Fibroblast of the aortic adventitia (primary cell): ENCODE measurements at regions not wholly inside any gene's neighbourhood (a gene's known extent, or its start where the extent isn't known, plus 50 kb on each side); places are given as distances from the start of the nearest gene placed in this dataset.

Experiments used
- DNase-seq: peaks from one replicate; pipeline ENCODE4 v3.0.0-alpha.2; 2010; ENCODE audit warnings: low read depth
- H3K4me3 ChIP-seq: 2 replicates; pipeline ENCODE4 v1.5.1; 2011; ENCODE audit warnings: low read depth, mild to moderate bottlenecking, control low read depth, low read length, moderate library complexity
- TF ChIP-seq, protein P1 (sequence below): IDR thresholded peaks from 2 replicates; pipeline ENCODE4 v1.5.1; 2011; ENCODE audit warnings: mild to moderate bottlenecking, low read length, control low read depth, inconsistent platforms; ENCODE audit not compliant: insufficient read depth

DNA sequence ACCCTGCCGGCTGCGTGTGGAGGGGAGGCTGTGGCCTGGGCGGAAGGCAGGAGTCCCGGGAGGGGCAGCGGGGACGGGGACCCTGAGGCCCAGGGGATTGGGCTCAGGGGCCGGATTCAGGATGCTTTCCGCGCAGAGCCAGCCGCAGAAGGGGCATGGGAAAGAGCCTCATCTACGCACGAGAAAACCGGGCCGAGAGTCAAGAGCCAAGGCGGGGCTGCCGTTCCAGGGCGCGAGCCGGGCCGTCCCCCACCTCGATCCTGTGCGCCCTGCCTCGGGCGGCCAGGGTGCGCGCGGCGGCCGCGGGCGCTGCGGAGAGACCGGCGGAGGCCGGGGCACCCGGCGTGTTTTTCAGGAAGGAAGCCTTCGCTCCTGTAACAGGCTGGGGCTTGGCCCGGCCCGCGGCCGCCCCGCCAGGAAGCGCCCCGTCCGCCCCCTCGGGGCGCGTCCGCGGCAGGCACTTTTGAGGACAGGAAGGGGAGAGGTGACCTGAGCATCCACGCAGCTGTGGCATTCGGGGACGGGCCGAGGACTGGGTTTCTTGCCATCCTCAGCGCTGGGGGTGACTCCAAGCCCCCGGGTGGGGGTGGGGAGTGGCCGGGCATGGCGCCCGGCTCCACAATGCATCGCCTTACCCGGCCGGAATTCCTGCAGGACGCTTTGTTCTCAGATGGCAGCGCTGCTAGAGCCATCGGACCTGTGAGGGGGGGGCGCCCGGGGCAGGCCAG lies 62.3 kb upstream of the GATA2 start:
- DNase-seq = no peak
- TF ChIP-seq, protein P1, sequence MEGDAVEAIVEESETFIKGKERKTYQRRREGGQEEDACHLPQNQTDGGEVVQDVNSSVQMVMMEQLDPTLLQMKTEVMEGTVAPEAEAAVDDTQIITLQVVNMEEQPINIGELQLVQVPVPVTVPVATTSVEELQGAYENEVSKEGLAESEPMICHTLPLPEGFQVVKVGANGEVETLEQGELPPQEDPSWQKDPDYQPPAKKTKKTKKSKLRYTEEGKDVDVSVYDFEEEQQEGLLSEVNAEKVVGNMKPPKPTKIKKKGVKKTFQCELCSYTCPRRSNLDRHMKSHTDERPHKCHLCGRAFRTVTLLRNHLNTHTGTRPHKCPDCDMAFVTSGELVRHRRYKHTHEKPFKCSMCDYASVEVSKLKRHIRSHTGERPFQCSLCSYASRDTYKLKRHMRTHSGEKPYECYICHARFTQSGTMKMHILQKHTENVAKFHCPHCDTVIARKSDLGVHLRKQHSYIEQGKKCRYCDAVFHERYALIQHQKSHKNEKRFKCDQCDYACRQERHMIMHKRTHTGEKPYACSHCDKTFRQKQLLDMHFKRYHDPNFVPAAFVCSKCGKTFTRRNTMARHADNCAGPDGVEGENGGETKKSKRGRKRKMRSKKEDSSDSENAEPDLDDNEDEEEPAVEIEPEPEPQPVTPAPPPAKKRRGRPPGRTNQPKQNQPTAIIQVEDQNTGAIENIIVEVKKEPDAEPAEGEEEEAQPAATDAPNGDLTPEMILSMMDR = no peak
- H3K4me3 ChIP-seq = no peak overlapping the region

DNA sequence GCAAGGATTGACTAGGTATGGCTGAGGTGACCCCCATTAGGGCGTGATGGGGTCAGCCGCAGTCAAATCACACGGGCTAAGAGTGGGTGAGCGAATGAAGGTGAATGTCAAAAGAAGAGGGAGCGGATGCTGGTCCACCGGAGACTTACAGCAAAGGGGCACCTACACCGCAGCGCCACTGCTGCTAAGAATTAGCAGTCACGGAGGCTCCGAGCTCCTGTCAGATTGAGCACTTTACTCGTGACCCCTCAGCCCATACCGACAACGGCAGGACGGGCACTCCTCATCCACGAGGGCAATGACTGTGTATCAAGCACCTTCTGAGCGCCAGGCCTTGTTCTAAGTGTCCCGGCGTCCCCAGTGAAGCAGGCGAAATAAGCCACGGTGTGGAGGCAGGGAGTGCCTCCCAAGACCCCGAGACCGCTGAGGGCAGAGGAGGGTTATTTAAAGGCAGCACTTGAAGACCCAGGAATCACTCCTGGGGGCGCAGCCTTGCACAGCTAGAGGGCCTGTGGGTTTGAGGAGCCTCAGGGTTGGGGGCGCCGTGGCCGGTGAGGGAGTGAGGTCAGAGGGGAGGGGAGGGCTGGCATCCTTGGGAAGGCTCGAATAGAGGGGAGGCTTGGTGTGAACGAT lies 61.6 kb upstream of the GATA2 start:
- TF ChIP-seq, protein P1 = no peak
- H3K4me3 ChIP-seq = no peak overlapping the region
- DNase-seq = no peak

DNA sequence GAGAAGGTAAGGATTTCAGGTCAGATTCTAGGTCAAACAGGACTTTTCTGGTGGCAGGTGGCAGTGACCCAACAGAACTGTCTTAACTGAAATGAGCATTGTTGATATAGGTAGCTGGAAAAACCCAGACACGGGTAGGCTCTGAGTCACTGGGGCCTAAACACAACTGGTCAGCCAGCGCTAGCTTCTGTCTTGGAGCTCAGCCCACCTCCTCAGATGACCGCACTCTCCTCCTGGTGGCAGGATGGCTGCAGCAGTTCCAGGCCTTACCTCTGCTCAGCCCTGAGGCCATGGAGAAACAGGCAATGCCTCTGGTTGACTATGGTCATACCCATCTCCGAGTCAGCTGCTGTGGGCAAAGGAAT lies 61.1 kb upstream of the GATA2 start:
- TF ChIP-seq, protein P1 = peak; percentile 22
- no peak overlapping the region for H3K4me3 ChIP-seq
- DNase-seq = peak; percentile 53

DNA sequence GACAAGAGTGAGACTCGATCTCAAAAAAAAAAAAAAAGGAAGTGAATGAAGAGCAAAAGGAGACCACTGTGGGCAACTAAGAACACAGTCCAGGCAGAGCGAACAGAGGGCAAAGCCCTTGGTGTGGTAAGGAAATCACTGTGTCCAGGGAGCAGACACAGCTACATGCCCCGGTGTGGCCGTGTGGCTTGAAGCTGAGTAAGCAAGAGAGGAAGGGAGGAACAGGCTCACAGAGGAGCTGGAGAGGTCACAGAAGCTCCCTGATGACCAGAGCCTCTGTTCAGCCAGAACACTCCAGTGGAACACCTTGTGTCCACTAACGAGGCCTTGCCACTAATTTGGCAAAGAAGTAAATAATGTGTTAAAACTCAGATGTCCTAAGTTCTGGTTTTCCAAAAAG lies 60.6 kb upstream of the GATA2 start:
- H3K4me3 ChIP-seq = no peak overlapping the region
- no peak for DNase-seq
- TF ChIP-seq, protein P1 = no peak

DNA sequence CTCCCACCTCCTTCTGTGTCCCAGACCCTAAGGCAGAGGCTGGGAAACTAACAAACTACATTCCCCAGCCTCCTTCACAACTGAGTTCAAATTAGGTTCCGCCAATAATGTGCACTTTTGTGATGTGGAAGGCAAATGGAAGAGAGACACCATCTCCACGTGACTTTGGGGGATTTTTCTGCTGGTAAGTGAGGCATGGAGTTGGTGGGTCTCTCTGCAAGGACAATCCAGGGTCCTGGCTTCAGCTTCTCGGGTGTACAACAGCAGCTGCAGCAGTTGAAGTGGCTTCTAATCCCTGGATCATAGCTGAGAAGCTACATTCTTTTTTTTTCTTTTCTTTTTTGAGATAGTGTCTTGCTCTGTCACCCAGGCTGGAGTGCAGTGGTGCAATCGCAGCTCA lies 58.9 kb upstream of the GATA2 start:
- TF ChIP-seq, protein P1 = no peak
- DNase-seq = no peak
- no peak overlapping the region for H3K4me3 ChIP-seq

DNA sequence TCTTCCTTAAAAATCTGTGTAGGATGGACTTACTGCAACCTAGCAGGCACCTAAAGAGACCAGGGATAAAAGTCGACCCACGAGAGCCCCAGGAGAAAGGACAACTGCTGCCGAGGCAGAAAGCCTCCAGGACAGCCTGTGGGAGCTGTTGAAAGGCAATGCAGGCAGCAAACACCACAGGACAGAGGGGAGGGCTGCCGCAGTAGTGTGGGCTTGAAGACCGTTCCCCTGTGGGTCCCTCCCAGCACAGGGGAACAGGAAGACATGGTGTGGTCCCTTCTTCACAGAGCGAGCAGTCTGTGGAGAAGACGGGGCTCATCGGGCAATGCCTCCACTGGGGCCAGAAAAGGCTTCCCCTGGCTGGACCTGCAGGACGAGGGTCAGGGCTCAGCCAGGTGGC lies 58.5 kb upstream of the GATA2 start:
- H3K4me3 ChIP-seq = no peak overlapping the region
- no peak for DNase-seq
- TF ChIP-seq, protein P1 = no peak
